ENCODE measurements at regions not wholly inside any gene's neighbourhood (a gene's known extent, or its start where the extent isn't known, plus 50 kb on each side); places are given as distances from the start of the nearest gene placed in this dataset.

DNA sequence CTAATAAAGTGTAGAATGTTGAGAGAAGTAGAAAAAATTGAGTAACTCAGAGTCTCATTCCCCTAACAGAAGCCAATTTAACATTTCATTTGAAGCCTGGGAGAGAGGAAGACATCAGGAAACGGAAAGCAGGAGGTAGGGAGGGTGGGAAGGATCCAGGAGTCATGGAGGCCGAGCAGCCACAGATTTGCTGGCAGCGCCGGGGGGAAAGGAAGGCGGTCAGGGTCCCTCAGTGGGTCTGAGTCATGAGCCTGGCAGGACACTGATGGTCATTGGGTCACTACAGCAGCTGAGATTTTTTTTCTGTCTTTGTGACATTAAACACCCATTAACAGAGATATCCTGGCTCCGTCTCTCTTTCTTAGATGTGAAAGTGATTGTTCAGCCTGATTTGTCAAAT, 248.1 kb downstream of the EFNB2 start:
- H3K36me3 ChIP-seq: no peaks in the 10 kb centered on the region
- no peaks in the 10 kb centered on the region for H3K27me3 ChIP-seq
- TF ChIP-seq, protein P1, sequence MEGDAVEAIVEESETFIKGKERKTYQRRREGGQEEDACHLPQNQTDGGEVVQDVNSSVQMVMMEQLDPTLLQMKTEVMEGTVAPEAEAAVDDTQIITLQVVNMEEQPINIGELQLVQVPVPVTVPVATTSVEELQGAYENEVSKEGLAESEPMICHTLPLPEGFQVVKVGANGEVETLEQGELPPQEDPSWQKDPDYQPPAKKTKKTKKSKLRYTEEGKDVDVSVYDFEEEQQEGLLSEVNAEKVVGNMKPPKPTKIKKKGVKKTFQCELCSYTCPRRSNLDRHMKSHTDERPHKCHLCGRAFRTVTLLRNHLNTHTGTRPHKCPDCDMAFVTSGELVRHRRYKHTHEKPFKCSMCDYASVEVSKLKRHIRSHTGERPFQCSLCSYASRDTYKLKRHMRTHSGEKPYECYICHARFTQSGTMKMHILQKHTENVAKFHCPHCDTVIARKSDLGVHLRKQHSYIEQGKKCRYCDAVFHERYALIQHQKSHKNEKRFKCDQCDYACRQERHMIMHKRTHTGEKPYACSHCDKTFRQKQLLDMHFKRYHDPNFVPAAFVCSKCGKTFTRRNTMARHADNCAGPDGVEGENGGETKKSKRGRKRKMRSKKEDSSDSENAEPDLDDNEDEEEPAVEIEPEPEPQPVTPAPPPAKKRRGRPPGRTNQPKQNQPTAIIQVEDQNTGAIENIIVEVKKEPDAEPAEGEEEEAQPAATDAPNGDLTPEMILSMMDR (IDR thresholded peaks at IDR 0.05): no peak
- no peak overlapping the region for H3K27ac ChIP-seq
- no peaks in the 10 kb centered on the region for H3K9me3 ChIP-seq
- DNase-seq (ENCODE audit: low spot score in 2 of 2): no peak
- H3K4me3 ChIP-seq: no peak overlapping the region
- no peaks in the 10 kb centered on the region for H3K4me1 ChIP-seq
- intact Hi-C loops (cut with DNase I): no loop called here

GRCh38 chr13:106286811-106287210, 248.7 kb downstream of the EFNB2 start:
- Histone ChIP-seq H3K4me3 (no peak overlapping the region), H3K27ac (no peak overlapping the region), H3K4me1 (no peaks in the 10 kb centered on the region), H3K9me3 (no peaks in the 10 kb centered on the region), H3K36me3 (no peaks in the 10 kb centered on the region), H3K27me3 (no peaks in the 10 kb centered on the region)
- TF ChIP-seq, protein P1 (IDR thresholded peaks at IDR 0.05): no peak
- intact Hi-C loops (cut with DNase I): no loop called here
- no peak for DNase-seq (ENCODE audit: low spot score in 2 of 2)

DNA sequence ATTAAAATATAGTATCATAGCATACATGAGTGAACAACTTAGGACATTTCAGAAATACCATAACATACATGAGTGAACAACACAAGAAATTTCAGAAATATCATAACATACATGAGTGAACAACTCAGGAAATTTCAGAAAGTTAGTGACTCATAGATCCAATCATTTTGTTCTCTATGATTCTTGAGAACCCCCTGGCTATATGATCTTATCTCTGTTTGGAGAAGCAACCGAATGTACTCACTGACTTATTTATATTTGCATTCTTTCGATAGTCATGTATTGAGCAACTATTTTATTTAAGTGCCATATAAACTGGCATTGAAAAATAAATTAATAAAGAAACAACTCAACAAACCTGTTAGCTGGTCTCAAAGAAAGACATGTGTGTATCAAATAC, 251.1 kb downstream of the EFNB2 start:
- Histone ChIP-seq H3K27ac (no peak overlapping the region), H3K4me1 (no peaks in the 10 kb centered on the region), H3K27me3 (no peaks in the 10 kb centered on the region), H3K4me3 (no peak overlapping the region), H3K36me3 (no peaks in the 10 kb centered on the region), H3K9me3 (no peaks in the 10 kb centered on the region)
- TF ChIP-seq, protein P1 (IDR thresholded peaks at IDR 0.05): no peak
- intact Hi-C loops (cut with DNase I): no loop called here
- DNase-seq (ENCODE audit: low spot score in 2 of 2): no peak

- no peaks in the 10 kb centered on the region for H3K36me3 ChIP-seq
- TF ChIP-seq, protein P1 (IDR thresholded peaks at IDR 0.05): no peak
- no peaks in the 10 kb centered on the region for H3K9me3 ChIP-seq
- no peaks in the 10 kb centered on the region for H3K4me1 ChIP-seq
- no peak overlapping the region for H3K27ac ChIP-seq
- H3K27me3 ChIP-seq: no peaks in the 10 kb centered on the region
- DNase-seq (ENCODE audit: low spot score in 2 of 2): no peak
- no peak overlapping the region for H3K4me3 ChIP-seq
- intact Hi-C loops (cut with DNase I): no loop called here
Measured at GRCh38 chr13:106281426-106281825, 254.0 kb downstream of the EFNB2 start.

DNA sequence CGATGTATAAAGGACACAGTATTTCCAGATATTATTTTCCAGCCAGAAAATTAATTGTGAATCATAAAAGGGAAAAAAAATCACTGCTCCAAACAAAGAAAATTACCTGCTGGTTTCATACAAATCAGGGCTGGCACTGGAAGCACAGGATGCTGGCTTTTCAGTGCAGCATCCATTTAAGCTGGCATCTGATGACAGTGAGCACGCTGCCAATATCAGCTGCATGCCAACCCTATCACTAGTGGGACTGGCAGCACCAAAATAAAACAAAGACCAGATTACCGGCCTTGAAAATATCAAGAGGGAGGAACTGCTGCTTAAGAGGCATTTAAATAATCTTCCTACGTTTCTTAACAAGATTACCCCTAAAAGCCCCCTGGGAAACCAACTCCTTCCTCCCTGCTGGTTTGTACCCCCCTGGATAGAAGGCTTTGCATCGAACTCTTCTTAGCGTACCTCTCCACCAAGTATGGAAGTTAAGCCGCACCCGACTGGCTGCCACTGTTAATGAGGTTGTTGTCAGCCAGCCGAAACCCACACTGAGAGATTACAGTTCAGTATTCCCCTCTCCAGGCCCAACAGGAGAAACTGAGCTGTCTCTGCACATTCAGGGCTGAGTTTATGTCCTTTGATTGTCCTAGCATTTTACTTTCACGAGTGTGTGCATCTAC, 257.8 kb downstream of the EFNB2 start:
- Histone ChIP-seq H3K4me3 (no peak overlapping the region), H3K9me3 (no peaks in the 10 kb centered on the region), H3K27ac (no peak overlapping the region), H3K27me3 (no peaks in the 10 kb centered on the region), H3K4me1 (no peaks in the 10 kb centered on the region), H3K36me3 (no peaks in the 10 kb centered on the region)
- intact Hi-C loops (cut with DNase I): no loop called here
- DNase-seq (ENCODE audit: low spot score in 2 of 2): no peak
- TF ChIP-seq, protein P1 (IDR thresholded peaks at IDR 0.05): no peak

GRCh38 chr13:106276876-106277275, 258.6 kb downstream of the EFNB2 start:
- intact Hi-C loops (cut with DNase I): no loop called here
- DNase-seq (ENCODE audit: low spot score in 2 of 2): no peak
- Histone ChIP-seq H3K9me3 (no peaks in the 10 kb centered on the region), H3K4me1 (no peaks in the 10 kb centered on the region), H3K4me3 (no peak overlapping the region), H3K27me3 (no peaks in the 10 kb centered on the region), H3K36me3 (no peaks in the 10 kb centered on the region), H3K27ac (no peak overlapping the region)
- TF ChIP-seq, protein P1 (IDR thresholded peaks at IDR 0.05): no peak

Data from ascending aorta (tissue), 2 donors.